Keratinocyte (primary cell): ENCODE measurements at regions not wholly inside any gene's neighbourhood (a gene's known extent, or its start where the extent isn't known, plus 50 kb on each side); places are given as distances from the start of the nearest gene placed in this dataset.

Experiments used
- CTCF ChIP-seq, 3 experiments: IDR thresholded peaks in 1 of 3; conservative IDR thresholded peaks in 1 of 3; optimal IDR thresholded peaks in 1 of 3; 2 replicates in 2 of 3; 3 replicates in 1 of 3; pipeline versions ENCODE3 to v1.5.1; 2011; ENCODE audit warnings: low read length in 3 of 3, mild to moderate bottlenecking in 3 of 3, moderate library complexity in 2 of 3, control low read depth in 1 of 3, inconsistent platforms in 1 of 3; ENCODE audit not compliant: insufficient read depth in 2 of 3; ENCODE audit errors: extremely low read depth in 1 of 3
- EZH2 ChIP-seq: IDR thresholded peaks from one replicate; pipeline ENCODE4 v1.6.1; 2012; ENCODE audit warnings: inconsistent platforms, mild to moderate bottlenecking, low read length, moderate library complexity

- no peak for TF ChIP-seq CTCF (optimal IDR thresholded peaks at IDR 0.05 in 1 of 3, IDR thresholded peaks at IDR 0.05 in 1 of 3, conservative IDR thresholded peaks at IDR 0.05 in 1 of 3; ENCODE audit: extremely low read depth in 1 of 3, insufficient read depth in 2 of 3, low read length in 3 of 3)
- TF ChIP-seq EZH2: no peak
Observed at GRCh38 chr12:27178723-27179399, 65.2 kb upstream of the STK38L start.
